ENCODE measurements at regions not wholly inside any gene's neighbourhood (a gene's known extent, or its start where the extent isn't known, plus 50 kb on each side); places are given as distances from the start of the nearest gene placed in this dataset.

- no peaks in the 10 kb centered on the region for H3K4me1 ChIP-seq (ENCODE audit: control insufficient read depth, extremely low read depth, insufficient read depth, low read length)
- H3K27ac ChIP-seq (ENCODE audit: insufficient read depth, low read length), result no peak overlapping the region
- no peak for TF ChIP-seq EZH2 (IDR thresholded peaks at IDR 0.05; ENCODE audit: low read length, missing control alignments)
- TF ChIP-seq CTCF (conservative IDR thresholded peaks at IDR 0.05 in 1 of 2, IDR thresholded peaks at IDR 0.05 in 1 of 2; ENCODE audit: low read depth in 1 of 2, low read length in 2 of 2), result no peak
- no peaks in the 10 kb centered on the region for H3K27me3 ChIP-seq (ENCODE audit: control insufficient read depth, insufficient read depth, low read length)
- no peaks in the 10 kb centered on the region for H3K9me3 ChIP-seq (ENCODE audit: control insufficient read depth, insufficient read depth, low read depth, low read length)
- no peaks in the 10 kb centered on the region for H4K20me1 ChIP-seq (ENCODE audit: control insufficient read depth, extremely low read depth, insufficient read depth, low read length)
- no peak overlapping the region for H3K4me2 ChIP-seq (ENCODE audit: extremely low read depth, insufficient read depth, low read length)
- H3K36me3 ChIP-seq (ENCODE audit: control insufficient read depth, insufficient read depth, low read length), result no peaks in the 10 kb centered on the region
- no peak overlapping the region for H3K4me3 ChIP-seq (replicated peaks in 1 of 4; ENCODE audit: control extremely low read depth in 1 of 4, insufficient read depth in 1 of 4, low read depth in 3 of 4, low read length in 4 of 4)
- no peak overlapping the region for H2AFZ ChIP-seq (ENCODE audit: low read length)
- no peak for DNase-seq (ENCODE audit: low read depth in 2 of 2)
- H3K9ac ChIP-seq (ENCODE audit: insufficient read depth, low read length), result no peak overlapping the region
- H3K79me2 ChIP-seq (ENCODE audit: control insufficient read depth, insufficient read depth, low read length), result no peaks in the 10 kb centered on the region
These were observed 216.2 kb downstream of the ADGRA3 start for GRCh38 chr4:22299678-22300077.

GRCh38 chr4:22287631-22288030, 228.2 kb downstream of the ADGRA3 start:
- Histone ChIP-seq H3K27ac (ENCODE audit: insufficient read depth, low read length) (no peak overlapping the region), H4K20me1 (ENCODE audit: control insufficient read depth, extremely low read depth, insufficient read depth, low read length) (no peaks in the 10 kb centered on the region), H3K4me3 (replicated peaks in 1 of 4; ENCODE audit: control extremely low read depth in 1 of 4, insufficient read depth in 1 of 4, low read depth in 3 of 4, low read length in 4 of 4) (no peak overlapping the region), H3K9ac (ENCODE audit: insufficient read depth, low read length) (no peak overlapping the region), H3K4me2 (ENCODE audit: extremely low read depth, insufficient read depth, low read length) (no peak overlapping the region), H2AFZ (ENCODE audit: low read length) (no peak overlapping the region), H3K27me3 (ENCODE audit: control insufficient read depth, insufficient read depth, low read length) (no peaks in the 10 kb centered on the region), H3K9me3 (ENCODE audit: control insufficient read depth, insufficient read depth, low read depth, low read length) (no peaks in the 10 kb centered on the region), H3K79me2 (ENCODE audit: control insufficient read depth, insufficient read depth, low read length) (no peaks in the 10 kb centered on the region), H3K36me3 (ENCODE audit: control insufficient read depth, insufficient read depth, low read length) (no peaks in the 10 kb centered on the region), H3K4me1 (ENCODE audit: control insufficient read depth, extremely low read depth, insufficient read depth, low read length) (no peaks in the 10 kb centered on the region)
- no peak for DNase-seq (ENCODE audit: low read depth in 2 of 2)
- TF ChIP-seq EZH2 (IDR thresholded peaks at IDR 0.05; ENCODE audit: low read length, missing control alignments) (no peak), CTCF (conservative IDR thresholded peaks at IDR 0.05 in 1 of 2, IDR thresholded peaks at IDR 0.05 in 1 of 2; ENCODE audit: low read depth in 1 of 2, low read length in 2 of 2) (no peak)

- Histone ChIP-seq H3K36me3 (ENCODE audit: control insufficient read depth, insufficient read depth, low read length) (no peaks in the 10 kb centered on the region), H4K20me1 (ENCODE audit: control insufficient read depth, extremely low read depth, insufficient read depth, low read length) (no peaks in the 10 kb centered on the region), H3K4me2 (ENCODE audit: extremely low read depth, insufficient read depth, low read length) (no peak overlapping the region), H3K9ac (ENCODE audit: insufficient read depth, low read length) (no peak overlapping the region), H2AFZ (ENCODE audit: low read length) (no peak overlapping the region), H3K9me3 (ENCODE audit: control insufficient read depth, insufficient read depth, low read depth, low read length) (no peaks in the 10 kb centered on the region), H3K4me3 (replicated peaks in 1 of 4; ENCODE audit: control extremely low read depth in 1 of 4, insufficient read depth in 1 of 4, low read depth in 3 of 4, low read length in 4 of 4) (no peak overlapping the region), H3K27me3 (ENCODE audit: control insufficient read depth, insufficient read depth, low read length) (no peaks in the 10 kb centered on the region), H3K79me2 (ENCODE audit: control insufficient read depth, insufficient read depth, low read length) (no peaks in the 10 kb centered on the region), H3K27ac (ENCODE audit: insufficient read depth, low read length) (no peak overlapping the region), H3K4me1 (ENCODE audit: control insufficient read depth, extremely low read depth, insufficient read depth, low read length) (no peaks in the 10 kb centered on the region)
- TF ChIP-seq EZH2 (IDR thresholded peaks at IDR 0.05; ENCODE audit: low read length, missing control alignments), result no peak
- TF ChIP-seq CTCF (conservative IDR thresholded peaks at IDR 0.05 in 1 of 2, IDR thresholded peaks at IDR 0.05 in 1 of 2; ENCODE audit: low read depth in 1 of 2, low read length in 2 of 2), result no peak
- DNase-seq (ENCODE audit: low read depth in 2 of 2), result peak in 1 of 2 donors; percentile 2
These were observed 247.4 kb downstream of the ADGRA3 start for GRCh38 chr4:22268350-22269025.

Measured in fibroblast of lung (primary cell).